GM12891 (cell line): ENCODE measurements at regions not wholly inside any gene's neighbourhood (a gene's known extent, or its start where the extent isn't known, plus 50 kb on each side); places are given as distances from the start of the nearest gene placed in this dataset.

Source experiments
- DNase-seq: peaks from one replicate; pipeline ENCODE4 v3.0.0; 2011; ENCODE audit warnings: low spot score; ENCODE audit not compliant: insufficient read length
- FAIRE-seq: peaks from 2 replicates; lab custom pipeline; 2011; peaks lifted over from hg19 to GRCh38; lab: Jason Lieb, UNC
- PAX5 ChIP-seq: IDR thresholded peaks from 2 replicates; pipeline ENCODE4 v1.6.1; 2011; ENCODE audit warnings: low read length, moderate library complexity, mild to moderate bottlenecking; ENCODE audit not compliant: insufficient read depth, severe bottlenecking
- POLR2A ChIP-seq: IDR thresholded peaks from 2 replicates; pipeline ENCODE4 v1.6.1; 2011; ENCODE audit warnings: low read depth, low read length, control low read depth
- POLR2AphosphoS5 ChIP-seq: IDR thresholded peaks from 2 replicates; pipeline ENCODE4 v1.6.1; 2011; ENCODE audit warnings: low read depth, low read length, control low read depth
- POU2F2 ChIP-seq: IDR thresholded peaks from 2 replicates; pipeline ENCODE4 v1.6.1; 2011; ENCODE audit warnings: low read depth, mild to moderate bottlenecking, control low read depth, low read length, moderate library complexity
- SPI1 ChIP-seq: IDR thresholded peaks from 2 replicates; pipeline ENCODE4 v1.6.1; 2011; ENCODE audit warnings: low read depth, low read length, control low read depth
- TAF1 ChIP-seq: IDR thresholded peaks from 2 replicates; pipeline ENCODE4 v1.6.1; 2011; ENCODE audit warnings: low read depth, low read length, control low read depth

- FAIRE-seq: no peak
- no peak for TF ChIP-seq POLR2AphosphoS5
- TF ChIP-seq POLR2A: no peak
- TF ChIP-seq TAF1: no peak
- TF ChIP-seq SPI1: no peak
- no peak for TF ChIP-seq POU2F2
- TF ChIP-seq PAX5: no peak
- DNase-seq: no peak
Measured at GRCh38 chr4:15255537-15255936, 172.3 kb upstream of the C1QTNF7 start.

GRCh38 chr4:15260758-15261157 lies 167.1 kb upstream of the C1QTNF7 start:
- FAIRE-seq (no peak), DNase-seq (no peak)
- TF ChIP-seq PAX5 (no peak), TAF1 (no peak), POU2F2 (no peak), POLR2A (no peak), SPI1 (no peak), POLR2AphosphoS5 (no peak)

GRCh38 chr4:15262396-15262795 lies 165.4 kb upstream of the C1QTNF7 start:
- no peak for FAIRE-seq
- DNase-seq: no peak

DNA sequence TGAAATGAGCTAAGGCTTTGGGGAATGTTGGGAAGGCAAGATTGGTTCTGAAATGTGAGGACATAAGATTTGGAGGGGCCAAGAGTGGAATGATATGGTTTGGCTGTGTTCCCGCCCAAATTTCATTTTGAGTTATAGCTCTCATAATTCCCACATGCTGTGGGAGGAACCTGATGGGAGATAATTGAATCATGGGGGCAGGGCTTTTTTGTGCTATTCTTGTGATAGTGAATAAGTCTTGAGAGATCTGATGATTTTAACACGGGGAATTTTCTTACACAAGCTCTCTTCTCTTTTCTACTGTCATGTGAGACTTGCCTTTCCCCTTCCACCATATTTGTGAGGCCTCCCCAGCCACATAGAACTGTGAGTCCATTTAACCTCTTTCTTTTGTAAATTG lies 157.6 kb upstream of the C1QTNF7 start:
- no peak for DNase-seq
- no peak for FAIRE-seq
- TF ChIP-seq POU2F2 (no peak), TAF1 (no peak), PAX5 (no peak), SPI1 (no peak)

More at GRCh38 chr4:15262396-15262795, 165.4 kb upstream of the C1QTNF7 start:
- TF ChIP-seq PAX5 (no peak), POLR2AphosphoS5 (no peak), TAF1 (no peak)

GRCh38 chr4:15286041-15286440 lies 141.8 kb upstream of the C1QTNF7 start:
- TF ChIP-seq POU2F2 (no peak), PAX5 (no peak), POLR2AphosphoS5 (no peak), TAF1 (no peak), POLR2A (no peak), SPI1 (no peak)
- DNase-seq (no peak), FAIRE-seq (no peak)

DNA sequence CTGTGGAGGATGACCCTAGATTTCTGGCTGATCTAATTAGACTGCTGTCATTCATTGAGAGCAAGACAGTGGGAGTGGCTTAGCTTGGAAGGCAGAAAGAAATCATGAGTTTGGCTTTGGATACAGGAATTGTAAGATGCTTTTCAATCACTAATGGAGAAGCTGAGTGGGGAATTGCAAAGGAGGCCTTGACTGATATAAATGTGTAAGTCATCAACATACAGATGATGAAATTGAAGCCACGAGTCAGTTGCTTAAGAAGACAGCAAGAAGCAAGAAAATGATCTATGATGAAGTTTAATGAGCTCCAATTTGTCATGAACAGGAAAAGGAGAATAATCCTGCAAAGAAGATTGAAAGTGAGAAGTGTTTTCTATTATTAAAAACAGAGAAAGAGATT lies 136.7 kb upstream of the C1QTNF7 start:
- no peak for DNase-seq
- TF ChIP-seq POLR2A (no peak), PAX5 (no peak), TAF1 (no peak), POU2F2 (no peak), POLR2AphosphoS5 (no peak)
- FAIRE-seq: no peak

- FAIRE-seq (no peak), DNase-seq (no peak)
- TF ChIP-seq TAF1 (no peak), POLR2A (no peak), POLR2AphosphoS5 (no peak), SPI1 (no peak), POU2F2 (no peak), PAX5 (no peak)
Measured at GRCh38 chr4:15293711-15294110, 134.1 kb upstream of the C1QTNF7 start.

DNA sequence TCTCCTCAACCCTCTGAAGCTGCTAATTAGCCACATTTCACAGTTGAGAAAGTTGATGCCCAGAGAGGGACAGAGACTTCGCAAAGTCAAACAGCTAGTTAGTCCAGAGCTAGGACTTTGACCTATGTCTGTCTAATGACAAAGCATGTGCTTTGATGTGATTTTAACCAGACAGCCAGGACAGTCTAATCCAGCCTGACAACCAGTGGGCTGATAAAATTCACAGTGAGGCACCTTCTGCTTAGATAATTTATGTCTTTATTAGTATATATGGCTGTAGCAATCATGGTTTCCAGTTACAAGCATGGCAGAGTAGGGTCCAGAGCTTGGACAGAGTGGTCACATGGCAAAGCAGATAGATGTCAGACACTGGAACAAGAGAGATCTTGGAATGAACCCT lies 133.6 kb upstream of the C1QTNF7 start:
- FAIRE-seq (no peak), DNase-seq (no peak)
- TF ChIP-seq POU2F2 (no peak), TAF1 (no peak), SPI1 (no peak), PAX5 (no peak), POLR2AphosphoS5 (no peak), POLR2A (no peak)

- TF ChIP-seq TAF1 (no peak), POU2F2 (no peak), SPI1 (no peak), PAX5 (no peak), POLR2AphosphoS5 (no peak), POLR2A (no peak)
- FAIRE-seq (no peak), DNase-seq (no peak)
Measured at GRCh38 chr4:15294832-15295231, 133.0 kb upstream of the C1QTNF7 start.

DNA sequence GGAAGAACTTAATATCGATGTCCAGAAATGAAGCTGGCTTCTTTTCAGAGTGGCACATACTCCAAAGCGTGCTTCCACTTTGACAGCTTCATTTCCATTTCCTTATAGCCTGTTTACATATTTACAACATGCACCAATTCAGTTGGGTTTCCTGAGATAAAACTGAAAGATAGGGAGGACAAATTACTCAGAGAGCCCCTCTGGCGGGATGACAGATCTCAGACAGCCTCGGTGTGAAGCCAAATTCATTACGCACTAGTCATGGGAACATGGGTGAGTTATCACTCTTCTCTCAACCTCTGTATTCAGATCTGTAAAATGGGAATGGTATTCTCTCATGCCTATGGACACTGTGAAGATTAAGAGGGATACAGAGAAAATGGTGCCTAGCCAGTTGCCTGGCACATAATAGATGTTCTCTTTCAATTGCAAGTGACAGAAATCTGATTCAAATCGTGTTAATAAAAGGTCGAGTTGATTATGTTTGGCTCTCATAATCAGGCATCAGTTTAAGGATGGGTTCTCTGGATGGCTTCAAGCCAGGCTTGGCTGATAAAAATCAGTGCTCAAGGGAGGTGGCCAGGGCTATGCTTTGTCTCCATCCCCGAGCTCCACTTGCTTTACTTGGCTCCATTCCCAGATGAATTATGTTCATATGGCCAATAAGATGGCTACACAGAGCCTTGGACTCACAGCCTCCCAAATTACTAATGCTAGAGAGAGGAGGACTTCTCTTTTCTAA lies 132.2 kb upstream of the C1QTNF7 start:
- TF ChIP-seq SPI1 (no peak), POLR2A (no peak), POU2F2 (no peak), PAX5 (no peak), POLR2AphosphoS5 (no peak), TAF1 (no peak)
- DNase-seq: no peak
- no peak for FAIRE-seq
